ENCODE measurements at regions not wholly inside any gene's neighbourhood (a gene's known extent, or its start where the extent isn't known, plus 50 kb on each side); places are given as distances from the start of the nearest gene placed in this dataset.

DNA sequence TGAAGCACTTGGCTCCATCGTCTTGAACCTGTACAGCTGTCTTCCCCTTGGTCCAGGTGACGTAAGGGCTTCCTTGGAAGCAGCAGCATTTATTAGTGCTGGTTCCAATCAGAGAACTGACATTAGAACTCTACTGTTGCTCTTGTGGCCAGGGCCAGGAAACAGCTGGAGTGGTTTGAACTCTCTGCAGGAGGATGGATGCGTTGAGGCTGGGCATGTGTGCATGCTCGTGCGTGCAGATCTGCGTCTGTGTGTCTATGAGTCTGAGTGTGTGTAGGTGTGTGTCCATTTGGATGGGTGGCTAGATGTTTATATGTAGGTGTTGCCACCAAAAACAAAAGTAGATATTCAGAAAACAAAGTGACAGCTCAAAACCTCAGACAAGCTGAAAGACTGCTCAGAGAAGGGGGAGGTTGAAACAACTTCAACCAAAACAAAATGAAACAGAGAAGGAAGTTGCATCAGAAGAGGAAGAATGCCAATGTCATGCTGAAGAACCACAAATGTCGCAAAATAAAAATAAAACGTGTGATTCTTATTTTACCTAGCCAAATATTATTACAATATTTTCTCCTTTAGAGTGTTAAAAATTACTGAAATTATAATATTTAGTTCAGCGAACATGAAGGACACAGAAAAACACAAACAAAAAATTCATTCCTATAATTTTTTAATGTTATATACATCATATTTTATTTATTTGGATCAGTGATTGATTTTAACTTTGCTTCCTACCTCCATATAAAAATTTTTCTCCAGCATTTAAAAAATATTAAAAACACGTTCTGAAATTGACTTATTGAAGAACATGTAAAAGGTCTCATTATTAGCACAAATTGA, 96.1 kb upstream of the MKLN1 start:
- Mint-ChIP-seq H3K4me1 (peaks cover 40 to 56% (median 44%) of the 10 kb centered on the region in 3 donors), H3K27me3 (no peaks in the 10 kb centered on the region), H3K27ac (peak overlapping the region; percentile 92 to 94), H3K4me3 (peak overlapping the region; percentile 66 to 76 (median 74)), H3K9me3 (no peaks in the 10 kb centered on the region), H3K36me3 (no peaks in the 10 kb centered on the region)
- Histone ChIP-seq H3K9me3 (no peaks in the 10 kb centered on the region), H3K4me1 (ENCODE audit: control insufficient read depth in 1 of 2, extremely low read depth in 1 of 2, insufficient read depth in 2 of 2, low read length in 2 of 2) (peaks cover 9 to 27% of the 10 kb centered on the region in 2 experiments), H3K4me3 (ENCODE audit: control insufficient read depth in 1 of 2, extremely low read depth in 1 of 2, low read length in 1 of 2) (peak overlapping the region; percentile 33 to 51), H3K27me3 (replicated peaks in 1 of 2; ENCODE audit: control insufficient read depth in 2 of 2, extremely low read depth in 1 of 2, insufficient read depth in 2 of 2, low read length in 1 of 2) (no peaks in the 10 kb centered on the region), H3K27ac (ENCODE audit: low read length) (peak overlapping the region; percentile 80), H3K36me3 (ENCODE audit: control insufficient read depth in 2 of 2, extremely low read depth in 1 of 2, insufficient read depth in 1 of 2, low read length in 1 of 2) (no peaks in the 10 kb centered on the region)
- ChIA-PET CTCF (interaction anchor here in 1 of 2 donors (0.6 kb wide), 1 partner anchor 42 kb away, joined by 4 read pairs; no protein-coding TSS in a partner anchor), POLR2A (interaction anchor here (0.5 to 1.5 kb wide), 10 partner anchors 51 to 273 kb away, joined by 3 to 12 read pairs (median 4); partner anchors contain the start of gene MKLN1 (in 1 of the 2))
- ATAC-seq (replicated peaks in 1 of 4): peak; percentile 76 to 84 (median 77)
- WGBS (ENCODE audit: insufficient coverage): 30% methylated on average over 3 of the region's 10 CpGs
- DNase-seq: peak; percentile 19 to 78 (median 66)

DNA sequence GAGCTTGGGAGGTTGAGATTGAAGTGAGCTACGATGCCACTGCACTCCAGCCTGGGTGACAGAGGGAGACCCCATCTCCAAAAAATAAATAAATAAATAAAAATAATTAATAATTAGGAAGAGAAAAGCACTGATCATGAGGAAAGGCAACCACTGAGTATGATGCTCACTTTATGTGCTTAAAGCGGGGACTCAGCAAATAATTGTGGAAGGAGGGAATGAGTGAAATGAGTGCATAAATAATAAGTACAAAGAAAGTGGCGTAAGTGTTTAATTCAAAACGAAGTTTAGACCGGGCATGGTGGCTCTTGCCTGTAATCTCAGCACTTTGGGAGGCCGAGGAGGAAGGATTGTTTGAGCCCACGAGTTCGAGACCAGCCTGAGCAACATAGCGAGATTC, 94.9 kb upstream of the MKLN1 start:
- ATAC-seq (replicated peaks in 1 of 4) (no peak), DNase-seq (no peak)
- H3K4me3 ChIP-seq (ENCODE audit: control insufficient read depth in 1 of 2, extremely low read depth in 1 of 2, low read length in 1 of 2): no peak overlapping the region
- ChIA-PET CTCF (interaction anchor here (0.5 to 0.7 kb wide), 4 partner anchors 9 to 1622 kb away, joined by 3 to 7 read pairs (median 4); no protein-coding TSS in a partner anchor), POLR2A (interaction anchor here (0.6 to 1.2 kb wide), 3 partner anchors 43 to 127 kb away, joined by 3 read pairs; no protein-coding TSS in a partner anchor)
- no peak overlapping the region for H3K4me3 Mint-ChIP-seq
- H3K9me3 ChIP-seq: no peaks in the 10 kb centered on the region
- no peaks in the 10 kb centered on the region for H3K36me3 Mint-ChIP-seq
- peaks cover 44 to 67% (median 55%) of the 10 kb centered on the region in 3 donors for H3K4me1 Mint-ChIP-seq
- H3K27me3 ChIP-seq (replicated peaks in 1 of 2; ENCODE audit: control insufficient read depth in 2 of 2, extremely low read depth in 1 of 2, insufficient read depth in 2 of 2, low read length in 1 of 2): no peaks in the 10 kb centered on the region
- no peaks in the 10 kb centered on the region for H3K36me3 ChIP-seq (ENCODE audit: control insufficient read depth in 2 of 2, extremely low read depth in 1 of 2, insufficient read depth in 1 of 2, low read length in 1 of 2)
- no peak overlapping the region for H3K27ac ChIP-seq (ENCODE audit: low read length)
- 98% methylated on average over 5 of the region's 9 CpGs for WGBS (ENCODE audit: insufficient coverage)
- H3K27ac Mint-ChIP-seq: peak overlapping the region; percentile 41 to 68
- H3K9me3 Mint-ChIP-seq: no peaks in the 10 kb centered on the region
- H3K27me3 Mint-ChIP-seq: no peaks in the 10 kb centered on the region
- H3K4me1 ChIP-seq (ENCODE audit: control insufficient read depth in 1 of 2, extremely low read depth in 1 of 2, insufficient read depth in 2 of 2, low read length in 2 of 2): peaks cover 9 to 30% of the 10 kb centered on the region in 2 experiments

DNA sequence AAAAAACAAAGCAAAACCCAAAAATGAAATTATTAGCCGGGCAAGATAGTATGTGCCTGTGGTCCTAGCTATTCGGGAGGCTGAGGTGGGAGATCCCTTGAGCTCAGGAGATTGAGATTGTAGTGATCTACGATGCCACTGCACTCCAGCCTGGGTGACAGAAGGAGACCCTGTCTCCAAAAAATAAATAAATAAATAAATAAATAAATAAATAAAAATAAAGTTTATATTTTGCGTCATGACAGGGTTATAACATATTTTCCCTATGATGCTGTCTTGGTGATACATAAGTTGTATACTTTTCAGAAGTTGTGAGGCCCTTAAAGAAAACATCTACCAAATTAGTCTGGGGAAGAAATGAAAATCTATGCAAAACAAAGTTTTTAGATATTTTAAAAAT, 94.5 kb upstream of the MKLN1 start:
- H3K36me3 Mint-ChIP-seq: no peaks in the 10 kb centered on the region
- H3K4me3 Mint-ChIP-seq: no peak overlapping the region
- no CpG with 5 or more reads among the region's 4 CpGs for WGBS (ENCODE audit: insufficient coverage)
- Histone ChIP-seq H3K27me3 (replicated peaks in 1 of 2; ENCODE audit: control insufficient read depth in 2 of 2, extremely low read depth in 1 of 2, insufficient read depth in 2 of 2, low read length in 1 of 2) (no peaks in the 10 kb centered on the region), H3K4me1 (ENCODE audit: control insufficient read depth in 1 of 2, extremely low read depth in 1 of 2, insufficient read depth in 2 of 2, low read length in 2 of 2) (peaks cover 9 to 33% of the 10 kb centered on the region in 2 experiments), H3K36me3 (ENCODE audit: control insufficient read depth in 2 of 2, extremely low read depth in 1 of 2, insufficient read depth in 1 of 2, low read length in 1 of 2) (no peaks in the 10 kb centered on the region), H3K27ac (ENCODE audit: low read length) (no peak overlapping the region), H3K9me3 (no peaks in the 10 kb centered on the region), H3K4me3 (ENCODE audit: control insufficient read depth in 1 of 2, extremely low read depth in 1 of 2, low read length in 1 of 2) (no peak overlapping the region)
- DNase-seq: no peak
- H3K4me1 Mint-ChIP-seq: peaks cover 45 to 71% (median 59%) of the 10 kb centered on the region in 3 donors
- ChIA-PET CTCF (interaction anchor here in 1 of 2 donors (0.5 to 0.6 kb wide), 3 partner anchors 8 to 384 kb away, joined by 3 to 4 read pairs (median 4); no protein-coding TSS in a partner anchor), POLR2A (interaction anchor here (0.6 to 1.2 kb wide), 3 partner anchors 12 to 127 kb away, joined by 3 read pairs; no protein-coding TSS in a partner anchor)
- H3K27me3 Mint-ChIP-seq: no peaks in the 10 kb centered on the region
- no peak for ATAC-seq (replicated peaks in 1 of 4)
- H3K27ac Mint-ChIP-seq: no peak overlapping the region
- no peaks in the 10 kb centered on the region for H3K9me3 Mint-ChIP-seq

DNA sequence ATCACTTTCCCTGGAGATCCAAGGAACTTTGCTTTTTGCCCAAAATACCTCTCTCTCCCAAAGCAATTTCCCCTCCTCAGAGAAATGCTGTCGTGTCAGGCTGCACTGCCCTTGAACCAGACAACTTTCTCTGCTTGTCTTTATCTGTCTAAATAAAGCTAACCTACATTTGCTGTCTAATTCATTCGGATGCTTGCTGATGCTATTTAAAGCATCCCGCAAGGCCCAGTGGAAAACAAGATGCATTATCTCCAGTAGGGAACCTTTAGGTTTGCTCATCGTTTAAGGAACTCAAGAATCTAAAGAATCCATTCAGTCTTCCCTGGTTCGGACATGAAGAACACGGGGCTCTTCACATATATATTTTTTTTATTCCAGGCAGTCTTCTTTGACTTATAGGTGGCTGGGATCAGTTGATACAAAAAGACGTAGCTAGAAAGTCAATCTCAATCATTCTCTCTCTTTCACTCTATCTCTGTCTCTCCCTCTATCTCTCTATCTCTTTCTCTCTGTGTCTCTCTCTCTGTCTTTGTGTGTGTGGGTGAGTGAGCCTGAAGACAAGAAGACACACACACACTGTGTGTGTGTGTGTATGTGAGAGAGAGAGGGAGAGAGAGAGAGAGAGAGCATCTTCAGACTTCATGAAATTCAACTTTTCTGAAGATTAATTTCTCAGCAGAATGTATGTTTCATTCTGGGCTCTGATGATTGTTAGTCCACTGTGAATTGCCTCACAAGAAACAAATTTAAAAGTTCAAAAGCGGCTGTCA, 92.8 kb upstream of the MKLN1 start:
- ATAC-seq (replicated peaks in 1 of 4) (no peak), DNase-seq (no peak)
- Mint-ChIP-seq H3K4me3 (peak overlapping the region in 1 of 3 donors; percentile 27), H3K27me3 (no peaks in the 10 kb centered on the region), H3K27ac (peak overlapping the region; percentile 89 to 91), H3K4me1 (peaks cover 50 to 70% (median 63%) of the 10 kb centered on the region in 3 donors), H3K36me3 (no peaks in the 10 kb centered on the region), H3K9me3 (no peaks in the 10 kb centered on the region)
- 84% methylated on average over 4 of the region's 8 CpGs for WGBS (ENCODE audit: insufficient coverage)
- H3K4me1 ChIP-seq (ENCODE audit: control insufficient read depth in 1 of 2, extremely low read depth in 1 of 2, insufficient read depth in 2 of 2, low read length in 2 of 2): peaks cover 9 to 33% of the 10 kb centered on the region in 2 experiments
- POLR2A ChIA-PET: interaction anchor here (0.5 to 1.5 kb wide), 5 partner anchors 36 to 128 kb away, joined by 3 to 7 read pairs (median 6); partner anchors contain the start of gene MKLN1 (in 1 of the 2)
- no peaks in the 10 kb centered on the region for H3K9me3 ChIP-seq
- peak overlapping the region; percentile 77 for H3K27ac ChIP-seq (ENCODE audit: low read length)
- H3K4me3 ChIP-seq (ENCODE audit: control insufficient read depth in 1 of 2, extremely low read depth in 1 of 2, low read length in 1 of 2): no peak overlapping the region
- H3K27me3 ChIP-seq (replicated peaks in 1 of 2; ENCODE audit: control insufficient read depth in 2 of 2, extremely low read depth in 1 of 2, insufficient read depth in 2 of 2, low read length in 1 of 2): no peaks in the 10 kb centered on the region
- CTCF ChIA-PET: interaction anchor here in 1 of 2 donors (0.6 to 1.0 kb wide), 2 partner anchors 128 to 178 kb away, joined by 4 to 5 read pairs; no protein-coding TSS in a partner anchor
- no peaks in the 10 kb centered on the region for H3K36me3 ChIP-seq (ENCODE audit: control insufficient read depth in 2 of 2, extremely low read depth in 1 of 2, insufficient read depth in 1 of 2, low read length in 1 of 2)

DNA sequence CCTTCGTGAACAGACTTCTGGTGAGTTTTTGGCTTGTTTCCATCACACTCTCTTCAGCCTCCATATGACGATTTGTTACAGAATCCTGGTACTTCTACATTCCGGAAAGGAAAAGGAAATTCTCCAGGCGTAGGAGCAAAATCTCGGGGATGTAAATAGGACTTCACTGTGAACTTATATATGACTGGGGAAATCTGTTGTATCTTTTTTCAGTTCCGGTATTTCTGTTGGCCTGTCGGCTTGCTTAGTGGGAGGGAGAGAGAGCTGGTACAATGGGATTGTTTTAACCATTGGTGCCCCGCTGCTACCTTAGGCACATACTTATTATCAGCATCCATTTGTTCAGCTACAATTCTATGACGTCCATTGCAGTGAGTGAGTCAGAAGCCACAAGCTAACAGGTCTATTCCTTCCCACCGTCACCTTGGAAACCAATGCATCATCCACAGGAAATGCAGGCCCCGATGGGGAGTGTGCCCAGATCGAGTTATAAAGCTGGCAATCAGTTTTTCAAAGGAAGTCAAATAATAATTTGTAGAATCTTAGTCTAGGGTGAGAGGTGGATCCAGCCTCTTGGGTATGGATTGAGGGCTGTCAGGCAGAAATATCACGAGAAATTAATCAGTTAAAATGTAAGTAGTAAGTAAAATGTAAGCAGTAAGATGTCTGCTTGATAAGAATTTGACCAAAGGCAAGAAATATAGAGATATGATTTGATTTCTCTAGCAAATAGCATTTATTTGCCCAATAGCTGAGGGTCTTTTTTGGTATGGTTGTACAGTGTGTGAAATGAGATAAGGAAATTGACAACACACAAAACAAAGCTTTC, 92.0 kb upstream of the MKLN1 start:
- peaks cover 9 to 30% of the 10 kb centered on the region in 2 experiments for H3K4me1 ChIP-seq (ENCODE audit: control insufficient read depth in 1 of 2, extremely low read depth in 1 of 2, insufficient read depth in 2 of 2, low read length in 2 of 2)
- Mint-ChIP-seq H3K27me3 (no peaks in the 10 kb centered on the region), H3K4me3 (peak overlapping the region; percentile 11 to 61 (median 27)), H3K9me3 (no peaks in the 10 kb centered on the region), H3K27ac (peak overlapping the region; percentile 89 to 91), H3K4me1 (peaks cover 48 to 63% (median 59%) of the 10 kb centered on the region in 3 donors), H3K36me3 (no peaks in the 10 kb centered on the region)
- ChIA-PET POLR2A (interaction anchor here (0.5 to 1.5 kb wide), 7 partner anchors 92 to 265 kb away, joined by 3 to 7 read pairs (median 3); partner anchors contain the start of gene MKLN1 (in 1 of the 2)), CTCF (interaction anchor here in 1 of 2 donors (0.8 to 1.0 kb wide), 2 partner anchors 129 to 167 kb away, joined by 3 to 5 read pairs; no protein-coding TSS in a partner anchor)
- no peaks in the 10 kb centered on the region for H3K9me3 ChIP-seq
- H3K36me3 ChIP-seq (ENCODE audit: control insufficient read depth in 2 of 2, extremely low read depth in 1 of 2, insufficient read depth in 1 of 2, low read length in 1 of 2): no peaks in the 10 kb centered on the region
- 0% methylated on average over 1 of the region's 13 CpGs for WGBS (ENCODE audit: insufficient coverage)
- DNase-seq (peak; percentile 19 to 88 (median 72)), ATAC-seq (replicated peaks in 1 of 4) (peak; percentile 70 to 80 (median 78))
- H3K27ac ChIP-seq (ENCODE audit: low read length): peak overlapping the region; percentile 77
- no peak overlapping the region for H3K4me3 ChIP-seq (ENCODE audit: control insufficient read depth in 1 of 2, extremely low read depth in 1 of 2, low read length in 1 of 2)
- H3K27me3 ChIP-seq (replicated peaks in 1 of 2; ENCODE audit: control insufficient read depth in 2 of 2, extremely low read depth in 1 of 2, insufficient read depth in 2 of 2, low read length in 1 of 2): no peaks in the 10 kb centered on the region

Measured in T-cell (primary cell).